ENCODE measurements at regions not wholly inside any gene's neighbourhood (a gene's known extent, or its start where the extent isn't known, plus 50 kb on each side); places are given as distances from the start of the nearest gene placed in this dataset.
A peak's percentile ranks its signal among the peaks of the same experiment; 100 is the strongest.
"Not testable (repeated sequence)": the region's sequence is repeated elsewhere in the genome, so short reads cannot be mapped to it uniquely, and the experiment has no call there.

DNA sequence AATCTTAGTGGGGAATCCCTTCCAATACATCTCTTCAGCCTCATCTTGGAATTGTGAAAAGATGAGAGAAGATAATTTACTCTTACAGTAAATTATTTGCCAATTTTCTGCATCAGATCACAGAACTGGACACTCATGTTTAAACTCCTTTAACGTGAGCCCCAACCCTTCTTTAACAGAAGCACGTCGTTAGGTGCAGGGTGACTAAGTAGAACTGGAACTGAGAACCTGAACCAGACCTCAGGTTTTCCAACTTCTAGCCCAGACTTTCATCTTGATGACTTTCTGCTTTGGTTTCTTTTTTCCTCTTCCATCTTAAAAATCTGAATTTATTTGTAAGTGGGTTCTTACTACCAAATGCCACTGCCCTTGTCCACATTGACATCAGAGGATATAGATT lies 57.2 kb upstream of the LYZL2 start:
- ATAC-seq (no peak), DNase-seq (no peak)
- TF ChIP-seq, protein P1, sequence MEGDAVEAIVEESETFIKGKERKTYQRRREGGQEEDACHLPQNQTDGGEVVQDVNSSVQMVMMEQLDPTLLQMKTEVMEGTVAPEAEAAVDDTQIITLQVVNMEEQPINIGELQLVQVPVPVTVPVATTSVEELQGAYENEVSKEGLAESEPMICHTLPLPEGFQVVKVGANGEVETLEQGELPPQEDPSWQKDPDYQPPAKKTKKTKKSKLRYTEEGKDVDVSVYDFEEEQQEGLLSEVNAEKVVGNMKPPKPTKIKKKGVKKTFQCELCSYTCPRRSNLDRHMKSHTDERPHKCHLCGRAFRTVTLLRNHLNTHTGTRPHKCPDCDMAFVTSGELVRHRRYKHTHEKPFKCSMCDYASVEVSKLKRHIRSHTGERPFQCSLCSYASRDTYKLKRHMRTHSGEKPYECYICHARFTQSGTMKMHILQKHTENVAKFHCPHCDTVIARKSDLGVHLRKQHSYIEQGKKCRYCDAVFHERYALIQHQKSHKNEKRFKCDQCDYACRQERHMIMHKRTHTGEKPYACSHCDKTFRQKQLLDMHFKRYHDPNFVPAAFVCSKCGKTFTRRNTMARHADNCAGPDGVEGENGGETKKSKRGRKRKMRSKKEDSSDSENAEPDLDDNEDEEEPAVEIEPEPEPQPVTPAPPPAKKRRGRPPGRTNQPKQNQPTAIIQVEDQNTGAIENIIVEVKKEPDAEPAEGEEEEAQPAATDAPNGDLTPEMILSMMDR (IDR thresholded peaks at IDR 0.05): no peak
- TF ChIP-seq POLR2A (IDR thresholded peaks at IDR 0.05): no peak
- intact Hi-C loops (cut with DNase I): loop anchor here (10.0 kb wide), 1 partner anchor 1192 kb away; no protein-coding TSS in a partner anchor
- Histone ChIP-seq H3K27ac (no peak overlapping the region), H3K4me1 (no peaks in the 10 kb centered on the region), H3K36me3 (replicated peaks in 1 of 2; ENCODE audit: insufficient read depth in 1 of 2, low read depth in 2 of 2) (no peaks in the 10 kb centered on the region), H3K9me3 (no peaks in the 10 kb centered on the region), H3K4me3 (no peak overlapping the region), H3K27me3 (no peaks in the 10 kb centered on the region)
- WGBS, 2 donors: 31 to 45% methylated on average over 3 of the region's 3 CpGs

GRCh38 chr10:30683496-30683895 lies 53.9 kb upstream of the LYZL2 start:
- Histone ChIP-seq H3K4me3 (no peak overlapping the region), H3K27me3 (no peaks in the 10 kb centered on the region), H3K27ac (no peak overlapping the region), H3K9me3 (no peaks in the 10 kb centered on the region), H3K4me1 (no peaks in the 10 kb centered on the region), H3K36me3 (replicated peaks in 1 of 2; ENCODE audit: insufficient read depth in 1 of 2, low read depth in 2 of 2) (no peaks in the 10 kb centered on the region)
- intact Hi-C loops (cut with DNase I): loop anchor here (10.0 kb wide), 1 partner anchor 1189 kb away; no protein-coding TSS in a partner anchor
- WGBS, 2 donors: 57 to 62% methylated on average over 10 of the region's 10 CpGs
- ATAC-seq (no peak), DNase-seq (no peak)
- no peak for TF ChIP-seq POLR2A (IDR thresholded peaks at IDR 0.05)
- TF ChIP-seq, protein P1 (IDR thresholded peaks at IDR 0.05): no peak

GRCh38 chr10:30682377-30683199 lies 53.0 kb upstream of the LYZL2 start:
- DNase-seq (peak in 2 of 4 donors; percentile 10 to 42), ATAC-seq (peak; percentile 45)
- H3K9me3 ChIP-seq; H3K4me1 ChIP-seq; H3K27ac ChIP-seq; H3K36me3 ChIP-seq (replicated peaks in 1 of 2; ENCODE audit: insufficient read depth in 1 of 2, low read depth in 2 of 2); H3K4me3 ChIP-seq; H3K27me3 ChIP-seq: not testable (repeated sequence)
- 63 to 64% methylated on average over 9 of the region's 9 CpGs for whole genome bisulfite sequencing, 2 donors
- intact Hi-C loops (cut with DNase I): loop anchor here (10.0 kb wide), 1 partner anchor 1188 kb away; no protein-coding TSS in a partner anchor

DNA sequence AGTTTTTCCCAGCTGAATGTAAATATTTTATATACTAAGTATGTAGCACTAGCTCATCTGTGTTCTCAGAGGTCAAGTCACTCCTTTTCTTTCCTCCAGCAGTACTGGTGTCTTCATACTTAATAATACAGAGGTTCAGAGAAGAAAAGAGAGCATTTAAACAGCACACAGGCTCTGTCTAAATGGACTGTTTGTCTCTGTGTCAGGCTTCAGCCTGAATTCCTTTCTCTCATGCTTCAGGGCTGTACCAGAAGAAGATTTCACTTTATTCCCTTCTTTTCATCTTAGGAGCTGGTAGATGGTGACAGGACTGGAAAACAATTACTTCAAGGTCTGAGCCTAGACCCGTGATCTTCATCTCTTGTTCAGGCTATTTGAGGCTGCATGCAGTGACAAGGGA lies 51.4 kb upstream of the LYZL2 start:
- Histone ChIP-seq H3K4me3 (no peak overlapping the region), H3K36me3 (replicated peaks in 1 of 2; ENCODE audit: insufficient read depth in 1 of 2, low read depth in 2 of 2) (no peaks in the 10 kb centered on the region), H3K9me3 (no peaks in the 10 kb centered on the region), H3K27me3 (no peaks in the 10 kb centered on the region), H3K4me1 (no peaks in the 10 kb centered on the region), H3K27ac (no peak overlapping the region)
- 32 to 40% methylated on average over 1 of the region's 1 CpG for WGBS, 2 donors
- intact Hi-C loops (cut with DNase I): loop anchor here (10.0 kb wide), 1 partner anchor 1186 kb away; no protein-coding TSS in a partner anchor
- no peak for DNase-seq
- TF ChIP-seq POLR2A (IDR thresholded peaks at IDR 0.05): no peak
- TF ChIP-seq, protein P1 (IDR thresholded peaks at IDR 0.05): no peak
- ATAC-seq: no peak
